HepG2 (cell line): ENCODE measurements at regions not wholly inside any gene's neighbourhood (a gene's known extent, or its start where the extent isn't known, plus 50 kb on each side); places are given as distances from the start of the nearest gene placed in this dataset.

Experiments used
- FLYWCH1 ChIP-seq: sonication (generic); formaldehyde crosslinking; IDR thresholded peaks from 2 replicates; pipeline ENCODE4 v1.8.1; 2023; ENCODE audit warnings: mild to moderate bottlenecking, missing genetic modification reagents
- GATAD2A ChIP-seq: IDR thresholded peaks from 2 replicates; pipeline ENCODE4 v1.6.1; 2016
- ZBTB8A ChIP-seq: sonication (generic); formaldehyde crosslinking; IDR thresholded peaks from 2 replicates; pipeline ENCODE4 v1.4.0; 2020; ENCODE audit warnings: mild to moderate bottlenecking, low read depth, missing genetic modification reagents, borderline replicate concordance
- TF ChIP-seq, protein P1 (sequence below): sonication (generic); formaldehyde crosslinking; IDR thresholded peaks from 2 replicates; pipeline ENCODE4 v1.5.0; 2020; ENCODE audit warnings: mild to moderate bottlenecking, missing genetic modification reagents, moderate library complexity
- TF ChIP-seq, protein P2 (sequence below): IDR thresholded peaks from 2 replicates; pipeline ENCODE4 v1.6.1; 2012; ENCODE audit warnings: inconsistent platforms

DNA sequence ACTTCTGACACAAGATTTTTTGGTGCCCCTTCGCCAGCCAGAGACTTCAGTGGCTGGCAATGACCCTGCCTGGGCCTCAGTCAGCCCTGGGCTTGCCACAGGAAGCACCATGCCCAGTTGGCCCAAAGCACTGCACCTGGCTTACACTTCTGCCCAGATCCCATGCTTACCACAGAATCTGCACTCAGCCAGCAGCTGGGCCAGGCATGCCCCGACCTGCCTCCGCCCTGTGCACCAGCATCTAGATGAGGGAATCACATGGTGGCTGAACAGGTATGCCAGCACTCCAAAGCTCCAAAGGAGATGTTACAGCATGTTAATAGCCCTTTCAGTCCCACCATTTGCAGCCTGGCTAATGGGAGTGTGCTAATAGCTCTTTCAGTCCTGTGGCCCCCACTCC, 690.9 kb downstream of the SLITRK6 start:
- TF ChIP-seq, protein P1, sequence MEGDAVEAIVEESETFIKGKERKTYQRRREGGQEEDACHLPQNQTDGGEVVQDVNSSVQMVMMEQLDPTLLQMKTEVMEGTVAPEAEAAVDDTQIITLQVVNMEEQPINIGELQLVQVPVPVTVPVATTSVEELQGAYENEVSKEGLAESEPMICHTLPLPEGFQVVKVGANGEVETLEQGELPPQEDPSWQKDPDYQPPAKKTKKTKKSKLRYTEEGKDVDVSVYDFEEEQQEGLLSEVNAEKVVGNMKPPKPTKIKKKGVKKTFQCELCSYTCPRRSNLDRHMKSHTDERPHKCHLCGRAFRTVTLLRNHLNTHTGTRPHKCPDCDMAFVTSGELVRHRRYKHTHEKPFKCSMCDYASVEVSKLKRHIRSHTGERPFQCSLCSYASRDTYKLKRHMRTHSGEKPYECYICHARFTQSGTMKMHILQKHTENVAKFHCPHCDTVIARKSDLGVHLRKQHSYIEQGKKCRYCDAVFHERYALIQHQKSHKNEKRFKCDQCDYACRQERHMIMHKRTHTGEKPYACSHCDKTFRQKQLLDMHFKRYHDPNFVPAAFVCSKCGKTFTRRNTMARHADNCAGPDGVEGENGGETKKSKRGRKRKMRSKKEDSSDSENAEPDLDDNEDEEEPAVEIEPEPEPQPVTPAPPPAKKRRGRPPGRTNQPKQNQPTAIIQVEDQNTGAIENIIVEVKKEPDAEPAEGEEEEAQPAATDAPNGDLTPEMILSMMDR (CRISPR knock-in tag), result no peak
- no peak for TF ChIP-seq FLYWCH1 (CRISPR knock-in tag)
- no peak for TF ChIP-seq GATAD2A (CRISPR knock-in tag)
- TF ChIP-seq, protein P2, sequence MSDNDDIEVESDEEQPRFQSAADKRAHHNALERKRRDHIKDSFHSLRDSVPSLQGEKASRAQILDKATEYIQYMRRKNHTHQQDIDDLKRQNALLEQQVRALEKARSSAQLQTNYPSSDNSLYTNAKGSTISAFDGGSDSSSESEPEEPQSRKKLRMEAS, result no peak
- TF ChIP-seq ZBTB8A (CRISPR knock-in tag), result no peak
